Activated CD4-positive, alpha-beta T cell treated with anti-CD3 and anti-CD28 coated beads, Interleukin-2, Interleukin-4, amounts not matched to agents 100 ng/mL and 50 ng/mL, durations not matched to agents 16 hours and 8 hours (primary cell): ENCODE measurements at regions not wholly inside any gene's neighbourhood (a gene's known extent, or its start where the extent isn't known, plus 50 kb on each side); places are given as distances from the start of the nearest gene placed in this dataset.
"Not testable (repeated sequence)": the region's sequence is repeated elsewhere in the genome, so short reads cannot be mapped to it uniquely, and the experiment has no call there.

Source experiments
- DNase-seq: peaks from one replicate; pipeline ENCODE4 v3.0.0-alpha.2; 2020; ENCODE audit warnings: low spot score

DNA sequence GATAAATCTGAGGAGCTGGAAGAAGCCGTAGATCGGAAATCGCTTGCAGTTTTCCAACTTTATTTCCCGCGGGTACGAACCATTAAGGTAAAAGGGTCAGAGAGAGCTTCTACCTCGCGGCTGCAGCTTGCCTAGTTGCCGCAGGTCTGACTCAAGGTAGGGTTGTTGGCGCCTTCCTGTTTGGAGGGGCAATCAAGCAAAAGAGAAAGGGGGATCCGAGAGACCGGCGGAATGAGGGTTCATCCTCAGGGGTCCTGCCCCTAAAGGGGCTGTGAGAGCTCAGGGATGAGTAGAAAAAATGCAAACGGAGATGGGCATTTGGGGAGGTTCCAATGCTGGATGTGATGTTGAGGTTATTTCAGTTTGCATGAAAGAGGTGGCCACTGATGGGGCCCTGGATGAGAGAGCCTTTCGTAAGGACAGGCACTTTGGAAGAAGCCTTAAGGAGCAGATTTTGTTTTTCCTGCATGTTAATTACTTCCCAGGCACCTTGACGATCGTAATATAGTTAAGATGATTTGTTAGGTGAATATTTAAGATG is 265.4 kb downstream of the CGGBP1 start:
- DNase-seq: no peak

DNA sequence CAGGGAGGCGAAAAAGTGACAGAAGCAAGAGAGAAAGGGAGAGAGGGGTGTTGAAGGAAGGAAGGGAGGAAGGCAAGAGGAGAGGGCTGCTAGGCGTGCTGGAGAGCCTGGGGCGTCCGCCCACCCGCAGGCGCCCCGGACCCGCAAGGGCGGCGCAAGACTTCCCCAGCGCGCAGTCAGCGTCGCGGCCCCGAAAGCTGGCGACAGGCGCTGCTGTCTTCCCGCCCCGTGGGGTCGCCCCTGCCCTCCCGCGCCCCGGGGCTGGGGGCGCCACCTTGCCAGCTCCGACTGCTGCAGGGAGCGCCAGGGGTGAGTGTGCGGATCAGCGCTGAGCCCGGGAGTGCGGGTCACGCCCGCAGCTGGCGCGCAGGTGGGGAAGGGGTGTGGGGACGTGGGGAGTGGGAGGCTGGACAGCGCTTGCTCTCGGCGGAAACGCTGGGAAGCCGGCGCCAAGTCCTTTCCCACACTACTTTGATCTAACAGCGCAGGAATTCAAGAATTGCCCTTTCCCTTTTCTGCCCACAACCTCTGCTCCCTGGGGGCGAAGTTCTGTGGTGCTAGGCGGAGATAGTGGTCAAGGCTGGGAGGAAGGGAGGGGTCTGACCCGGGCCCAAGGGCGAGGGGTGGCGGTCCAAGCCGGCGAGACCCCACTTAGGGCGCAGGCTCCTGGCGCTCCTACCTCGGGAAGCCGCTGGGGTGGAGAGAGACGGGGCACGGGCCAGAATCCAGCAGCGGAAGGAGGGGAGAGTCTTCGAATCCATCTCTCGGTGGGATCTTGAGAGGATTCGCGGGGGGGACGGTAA is 266.1 kb downstream of the CGGBP1 start, which contains the start of gene HTR1F:
HTR1F (plus strand) TSS at position 173 of the 803 bp plus-strand sequence.
- DNase-seq: no peak

DNA sequence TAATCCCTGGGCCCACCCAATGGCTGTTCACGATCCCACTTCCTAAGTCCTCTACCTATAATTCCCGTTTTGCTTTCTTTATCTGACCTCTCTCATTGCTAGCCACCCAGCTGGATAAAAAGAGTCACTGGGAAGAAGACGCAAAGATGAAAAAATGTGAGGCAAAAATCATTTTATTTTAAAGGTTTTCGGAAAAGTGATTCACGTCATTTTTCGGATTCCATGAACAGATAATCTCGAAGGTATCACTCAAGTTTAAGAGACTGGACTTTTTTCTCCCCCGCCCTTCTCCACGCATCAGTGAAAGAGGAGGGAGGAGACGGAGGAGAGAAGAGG is 266.6 kb downstream of the CGGBP1 start:
- no peak for DNase-seq

DNA sequence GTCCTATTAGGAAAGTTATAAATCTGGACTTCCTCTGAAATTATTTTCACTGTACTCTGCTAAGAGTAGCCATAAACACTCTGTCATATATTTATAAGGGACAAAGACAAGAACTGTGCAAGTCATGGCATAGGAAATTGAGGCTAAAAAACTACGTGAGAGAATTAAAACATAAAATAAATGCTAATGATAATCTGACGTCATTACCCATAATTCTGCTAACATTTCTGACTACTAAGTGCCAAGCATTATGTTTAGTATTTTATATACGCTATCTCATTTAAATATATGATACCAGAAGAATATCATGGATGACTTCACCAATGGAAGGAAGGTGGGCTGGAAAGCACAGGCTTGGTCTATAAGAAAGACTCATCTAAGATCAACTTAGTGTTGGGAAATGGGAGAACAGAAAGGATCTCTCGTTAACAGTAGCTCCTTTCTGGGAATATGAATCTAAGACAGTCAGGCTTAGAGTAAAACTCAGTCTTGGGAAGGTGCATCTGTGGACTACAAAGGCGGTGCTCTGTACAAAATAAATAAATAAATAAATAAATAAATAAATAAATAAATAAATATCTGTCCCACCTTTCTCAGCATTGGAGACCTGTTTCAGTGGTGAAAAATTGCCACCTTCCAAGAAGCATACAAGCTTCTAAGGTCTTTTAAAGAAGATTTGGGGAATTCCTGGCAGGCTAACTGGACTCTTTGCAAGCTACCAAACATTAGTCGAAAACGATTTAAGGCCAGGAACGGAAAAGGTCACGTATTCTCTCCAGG is 267.4 kb downstream of the CGGBP1 start:
- no peak for DNase-seq

DNA sequence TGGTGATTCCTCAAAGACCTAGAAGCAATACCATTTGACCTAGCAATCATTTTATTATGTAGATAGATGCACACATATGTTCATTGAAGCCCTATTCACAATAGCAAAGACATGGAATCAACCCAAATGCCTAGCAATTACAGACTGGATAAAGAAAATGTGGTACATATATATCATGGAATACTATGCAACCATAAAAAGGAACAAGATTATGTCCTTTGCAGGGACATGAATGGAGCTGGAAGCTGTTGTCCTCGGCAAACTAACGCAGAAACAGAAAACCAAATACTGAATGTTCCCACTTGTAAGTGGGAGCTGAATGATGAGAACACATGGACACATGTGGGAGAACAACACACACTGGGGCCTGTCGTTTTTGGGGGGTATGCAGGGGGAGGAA is 269.8 kb downstream of the CGGBP1 start:
- not testable (repeated sequence) for DNase-seq

- DNase-seq: no peak
These were observed 270.3 kb downstream of the CGGBP1 start for GRCh38 chr3:87788516-87788915.

DNA sequence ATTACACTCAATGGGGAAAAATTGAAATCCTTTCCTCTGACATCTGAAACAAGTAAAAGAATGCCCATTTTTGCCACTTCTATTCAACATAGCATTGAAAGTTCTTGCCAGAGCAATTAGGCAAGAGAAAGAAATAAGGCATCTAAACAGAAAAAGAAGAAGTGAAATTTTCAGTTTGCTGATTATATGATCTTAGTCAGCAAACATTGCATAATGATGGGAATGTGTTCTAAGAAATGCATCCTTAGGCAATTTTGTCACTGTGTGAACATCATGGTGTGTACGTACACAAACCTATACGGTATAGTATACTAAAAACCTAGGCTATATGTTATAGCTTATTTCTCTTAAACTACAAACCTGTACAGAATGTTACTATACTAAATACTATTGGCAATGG is 278.0 kb downstream of the CGGBP1 start:
- DNase-seq: no peak

DNA sequence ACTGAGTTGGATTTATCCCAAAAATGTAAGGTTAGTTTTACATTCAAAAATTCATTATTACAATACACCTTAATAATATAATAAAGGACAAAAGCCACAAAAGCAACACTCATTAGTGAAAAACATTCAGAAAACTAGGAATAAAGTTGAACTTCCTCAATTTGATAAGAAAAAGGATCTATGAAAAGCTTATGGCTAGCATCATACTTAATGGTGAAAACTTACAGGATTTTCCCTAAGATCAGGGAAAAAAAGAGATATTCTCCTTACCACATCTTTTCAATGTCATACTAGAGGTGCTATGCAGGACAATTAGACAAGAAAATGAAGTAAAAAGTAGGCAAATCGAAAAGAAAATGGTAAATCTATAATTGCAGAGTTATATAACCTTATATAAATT is 279.9 kb downstream of the CGGBP1 start:
- no peak for DNase-seq

DNA sequence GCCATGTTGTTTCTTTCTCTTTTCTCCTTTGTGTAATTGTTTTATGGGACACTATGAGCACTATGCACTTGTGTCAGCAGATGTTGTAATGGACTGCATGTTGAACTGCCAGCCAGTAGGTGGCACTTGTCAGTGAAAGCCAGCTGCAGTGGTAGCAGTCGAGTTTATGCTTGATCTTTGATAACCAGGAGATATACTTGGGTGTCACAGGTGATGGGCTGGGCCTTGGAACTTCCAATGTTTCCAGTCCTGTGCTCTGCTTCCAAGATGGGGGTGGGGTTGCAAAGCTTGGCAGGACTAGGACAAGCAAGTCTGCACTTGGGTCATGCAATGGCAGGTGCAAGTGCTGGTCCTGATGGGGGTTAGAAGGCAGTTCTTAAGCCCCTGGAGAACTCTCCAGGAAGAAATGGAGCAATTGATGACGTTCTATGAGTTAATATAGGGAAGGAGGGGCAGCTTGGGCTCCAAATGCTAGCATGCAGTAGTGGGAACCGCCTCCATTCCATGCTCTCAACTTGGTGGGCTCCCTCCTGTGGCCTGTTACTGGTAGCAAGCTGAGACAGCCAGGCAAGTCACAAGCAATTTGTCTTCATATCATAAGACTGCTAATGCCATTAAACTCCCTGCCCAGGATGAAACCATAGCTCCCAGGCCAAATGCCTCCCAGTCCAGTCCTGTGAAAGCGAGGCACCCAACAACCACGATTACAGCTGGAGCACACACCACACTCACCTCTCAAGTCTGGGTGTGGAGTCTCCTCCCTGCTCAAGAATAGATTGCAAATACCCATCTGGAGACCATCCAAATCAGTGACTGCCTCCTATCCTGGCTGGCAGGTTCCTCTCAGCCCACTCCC is 287.2 kb downstream of the CGGBP1 start:
- peak; percentile 39 for DNase-seq

DNA sequence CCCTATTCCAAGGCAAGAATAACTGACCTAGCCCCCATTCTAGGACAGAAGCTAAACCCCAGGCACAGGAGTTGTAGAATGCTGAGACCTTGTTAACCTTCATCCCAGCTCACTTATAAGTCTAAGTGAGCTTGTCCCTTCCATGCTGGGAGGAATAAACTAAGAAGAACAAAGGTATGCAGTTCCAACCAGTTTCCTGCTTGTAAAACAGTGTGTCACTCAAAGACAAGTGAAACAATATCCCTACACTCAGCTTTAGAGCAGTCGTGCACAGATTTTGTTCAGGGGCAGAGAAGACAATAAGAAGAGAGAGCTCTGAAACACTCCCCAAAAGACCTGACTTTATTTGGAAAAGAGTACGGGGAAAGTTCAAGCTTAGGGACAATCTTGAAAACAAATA is 292.1 kb downstream of the CGGBP1 start:
- no peak for DNase-seq

- no peak for DNase-seq
These were observed 293.5 kb downstream of the CGGBP1 start for GRCh38 chr3:87765256-87765655.

- no peak for DNase-seq
These were observed 297.0 kb downstream of the CGGBP1 start for GRCh38 chr3:87761795-87762194.

DNA sequence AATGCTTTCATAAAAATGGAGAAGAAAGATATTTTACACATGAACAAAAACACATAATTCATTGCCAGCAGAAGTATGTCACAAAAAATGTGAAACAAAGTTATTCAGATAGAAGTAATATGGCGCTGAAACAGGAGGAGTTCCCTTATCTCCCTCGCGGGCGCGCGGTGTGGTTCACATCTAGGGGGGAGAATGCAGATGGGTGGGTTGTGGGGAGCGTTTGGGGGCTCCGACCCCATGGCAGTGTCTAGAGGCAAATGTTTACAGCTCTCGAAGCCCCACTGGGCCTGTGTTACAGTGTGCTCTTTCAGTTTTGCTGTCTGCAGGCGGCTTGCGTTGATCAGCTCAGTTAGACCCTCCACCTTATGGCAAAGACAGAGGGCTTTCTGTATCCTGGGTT is 297.5 kb downstream of the CGGBP1 start:
- no peak for DNase-seq

DNA sequence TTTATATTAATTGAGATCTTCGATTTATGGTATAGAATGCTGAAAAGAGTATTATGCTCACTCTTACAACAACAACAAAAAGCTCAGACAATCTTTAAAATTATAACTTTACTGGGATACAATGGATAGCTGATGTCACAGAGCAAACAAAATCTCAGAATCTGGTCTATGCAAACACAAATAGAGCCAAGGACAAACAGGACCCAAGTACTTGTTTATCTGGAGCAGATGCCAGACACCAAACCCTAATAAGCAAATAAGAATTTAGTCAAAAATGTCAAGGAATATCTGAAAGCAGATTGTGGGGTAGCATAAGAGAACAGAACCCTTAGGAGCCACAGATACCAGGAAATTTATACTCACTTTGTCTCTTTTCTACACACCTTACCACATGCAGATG is 302.2 kb downstream of the CGGBP1 start:
- DNase-seq: no peak

DNA sequence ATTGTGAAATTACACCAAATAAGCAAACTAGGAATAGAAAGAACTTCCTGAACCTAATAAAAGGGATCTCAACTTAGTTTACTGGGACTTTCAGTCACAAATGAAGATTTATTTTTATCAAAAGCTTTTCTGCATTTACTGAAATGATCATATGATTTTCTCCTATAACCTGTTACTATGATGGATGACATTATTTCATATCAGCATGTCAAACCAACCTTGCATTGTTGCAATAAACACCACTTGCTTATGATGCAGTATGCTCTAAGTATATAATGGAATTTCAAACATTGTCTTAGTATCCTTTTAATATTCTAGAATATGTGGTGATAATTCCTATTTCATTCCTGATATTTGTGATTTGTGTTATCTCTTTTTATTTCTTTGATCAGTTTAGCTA is 303.0 kb downstream of the CGGBP1 start:
- no peak for DNase-seq

GRCh38 chr3:87742250-87742649 is 316.6 kb downstream of the CGGBP1 start:
- no peak for DNase-seq

DNA sequence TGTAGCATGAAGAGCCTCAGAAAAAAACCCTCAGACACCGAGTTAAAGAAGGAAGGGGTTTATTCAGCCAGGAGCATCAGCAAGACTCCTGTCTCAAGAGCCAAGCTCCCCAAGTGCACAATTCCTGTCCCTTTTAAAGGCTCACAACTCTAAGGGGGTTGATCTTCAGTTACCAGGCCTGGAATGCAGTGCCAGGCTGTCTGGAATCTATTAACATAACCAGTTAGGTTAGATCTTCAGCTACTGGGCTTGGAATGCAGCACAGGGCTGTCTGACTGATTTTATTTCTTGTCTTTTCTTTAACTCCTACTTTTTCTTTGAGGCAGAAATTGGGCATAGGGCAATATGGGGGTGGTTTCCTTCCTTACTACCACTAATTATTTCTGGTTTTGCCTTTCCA is 317.9 kb downstream of the CGGBP1 start:
- DNase-seq: not testable (repeated sequence)

DNA sequence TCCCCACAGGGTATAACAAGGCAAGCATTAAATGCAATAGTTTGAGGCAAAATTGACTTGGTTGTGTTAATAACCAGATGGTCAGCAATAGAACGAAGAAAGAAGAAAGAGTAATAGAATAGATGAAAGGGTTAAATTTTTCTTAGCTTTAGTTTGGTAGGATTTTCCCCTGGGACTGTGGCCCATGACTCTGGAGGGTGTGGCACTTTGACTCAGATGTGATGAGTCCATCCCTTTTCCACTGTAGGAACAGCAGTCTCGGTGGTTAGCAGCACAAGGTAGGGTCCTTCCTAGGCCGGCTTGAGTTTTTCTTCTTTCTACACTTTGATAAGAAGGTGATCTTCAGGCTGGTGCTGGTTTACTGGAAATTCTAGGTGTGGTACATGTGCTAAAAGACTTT is 321.0 kb downstream of the CGGBP1 start:
- not testable (repeated sequence) for DNase-seq

GRCh38 chr3:87733671-87734367 is 325.0 kb downstream of the CGGBP1 start:
- no peak for DNase-seq

- DNase-seq: no peak
These were observed 326.5 kb downstream of the CGGBP1 start for GRCh38 chr3:87732294-87732693.

- DNase-seq: no peak
These were observed 331.0 kb downstream of the CGGBP1 start for GRCh38 chr3:87727783-87728182.

- no peak for DNase-seq
These were observed 339.7 kb downstream of the CGGBP1 start for GRCh38 chr3:87719060-87719459.
